ENCODE measurements at regions not wholly inside any gene's neighbourhood (a gene's known extent, or its start where the extent isn't known, plus 50 kb on each side); places are given as distances from the start of the nearest gene placed in this dataset.

DNA sequence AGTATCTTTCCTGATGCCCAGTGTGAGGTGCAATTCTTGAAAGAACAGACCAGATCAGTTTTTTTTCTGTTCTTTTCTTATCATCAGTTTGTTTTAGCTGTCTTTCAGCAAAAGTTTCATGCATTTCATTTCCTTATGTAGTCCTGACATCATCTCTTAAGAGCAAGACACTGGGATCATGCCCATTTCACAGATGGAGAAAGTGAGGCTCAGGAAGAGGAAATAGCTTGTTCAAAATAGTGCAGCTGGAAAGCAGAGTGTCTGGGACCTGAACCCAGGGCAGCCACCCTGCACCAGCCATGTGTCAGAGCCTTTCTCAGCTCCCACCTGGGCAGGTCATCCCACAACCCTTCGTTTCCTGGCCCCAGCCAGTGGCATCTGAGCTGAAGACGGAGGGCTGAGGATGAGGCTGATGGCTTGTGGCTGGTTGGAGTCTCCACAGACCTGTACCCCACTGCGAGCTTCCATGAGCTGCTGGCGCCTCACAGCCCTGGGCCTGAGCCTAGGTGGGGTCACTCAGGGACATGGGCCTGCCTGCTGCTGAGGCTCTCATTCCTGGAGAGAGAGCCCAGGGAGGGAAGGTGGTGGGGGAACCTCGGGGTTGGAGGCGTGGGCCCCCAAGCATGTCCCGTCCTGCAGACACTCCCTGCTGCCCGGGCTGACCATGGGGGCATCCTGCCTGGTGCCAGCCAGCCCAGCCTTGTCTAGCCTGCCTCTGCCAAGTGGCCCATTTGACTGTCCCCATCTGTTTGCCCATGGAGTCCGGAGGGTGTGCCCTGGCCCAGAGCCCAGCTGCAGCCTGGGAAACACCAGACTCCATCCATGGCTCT is 61.8 kb downstream of the SMIM38 start:
- H3K4me3 ChIP-seq (ENCODE audit: low read depth, low read length), result no peak overlapping the region
- H3K27me3 ChIP-seq, result no peaks in the 10 kb centered on the region
- no peak for TF ChIP-seq CTCF (IDR thresholded peaks at IDR 0.05; ENCODE audit: low read depth, low read length)
- no peaks in the 10 kb centered on the region for H3K36me3 ChIP-seq
- H3K4me1 ChIP-seq, result peaks cover 9% of the 10 kb centered on the region
- no peaks in the 10 kb centered on the region for H3K9me3 ChIP-seq
- DNase-seq, result no peak

DNA sequence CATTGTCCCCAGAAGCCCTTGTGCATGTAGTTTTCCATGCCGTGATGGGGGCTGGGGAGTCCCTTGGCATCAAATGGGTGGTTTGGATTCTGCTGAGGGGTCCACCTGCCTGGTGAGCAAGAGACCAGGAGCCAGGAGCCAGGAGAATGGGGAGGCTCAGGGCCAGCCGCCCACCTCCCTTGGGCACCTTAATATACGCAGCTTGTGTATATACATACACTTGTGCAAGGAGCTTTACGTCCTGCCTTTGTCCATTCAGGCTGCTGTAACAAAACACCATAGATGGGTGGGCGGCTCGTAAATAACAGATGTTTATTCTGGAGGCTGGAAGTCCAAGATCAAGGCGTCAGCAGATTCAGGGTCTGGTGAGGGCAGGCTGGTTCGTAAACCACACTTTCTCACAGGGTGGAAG is 62.5 kb downstream of the SMIM38 start:
- no peak for DNase-seq
- Histone ChIP-seq H3K4me1 (peaks cover 6% of the 10 kb centered on the region), H3K27me3 (no peaks in the 10 kb centered on the region), H3K4me3 (ENCODE audit: low read depth, low read length) (no peak overlapping the region), H3K9me3 (no peaks in the 10 kb centered on the region), H3K36me3 (no peaks in the 10 kb centered on the region)
- TF ChIP-seq CTCF (IDR thresholded peaks at IDR 0.05; ENCODE audit: low read depth, low read length), result no peak

DNA sequence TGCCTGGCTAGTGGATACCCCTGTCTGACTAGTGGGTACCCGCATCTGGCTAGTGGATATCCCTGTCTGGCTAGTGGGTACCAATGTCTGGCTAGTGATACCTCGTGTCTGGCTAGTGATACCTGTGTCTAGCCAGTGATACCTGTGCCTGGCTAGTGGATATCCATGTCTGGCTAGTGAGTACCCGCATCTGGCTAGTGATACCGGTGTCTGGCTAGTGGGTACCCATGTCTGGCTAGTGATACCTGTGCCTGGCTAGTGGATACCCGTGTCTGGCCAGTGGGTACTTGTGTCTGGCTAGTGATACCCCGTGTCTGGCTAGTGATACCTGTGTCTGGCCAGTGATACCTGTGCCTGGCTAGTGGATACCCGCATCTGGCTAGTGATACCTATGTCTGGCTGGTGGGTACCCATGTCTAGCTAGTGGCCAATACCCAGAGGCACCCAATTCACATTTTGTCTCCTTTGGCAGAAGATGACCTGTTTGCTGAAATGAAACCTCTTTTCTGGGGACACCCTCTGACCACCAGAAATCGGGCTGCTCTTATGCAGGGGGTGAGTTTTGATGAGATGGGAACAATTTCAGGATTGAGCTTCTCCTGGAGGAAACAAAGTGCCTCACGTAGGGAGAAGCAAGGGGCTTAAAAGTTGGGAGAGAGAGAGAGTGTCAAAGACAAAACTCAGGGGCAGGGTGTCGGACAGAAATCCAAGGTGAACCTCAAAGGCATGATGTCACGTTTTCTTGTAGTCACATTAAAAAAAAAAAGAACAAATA is 63.4 kb downstream of the SMIM38 start:
- peaks cover 6% of the 10 kb centered on the region for H3K4me1 ChIP-seq

GRCh38 chr11:69219991-69220390 is 64.3 kb downstream of the SMIM38 start:
- TF ChIP-seq CTCF (IDR thresholded peaks at IDR 0.05; ENCODE audit: low read depth, low read length), result no peak
- H3K4me1 ChIP-seq, result peaks cover 6% of the 10 kb centered on the region
- H3K9me3 ChIP-seq, result no peaks in the 10 kb centered on the region
- no peak for DNase-seq
- no peaks in the 10 kb centered on the region for H3K27me3 ChIP-seq
- H3K4me3 ChIP-seq (ENCODE audit: low read depth, low read length), result no peak overlapping the region
- no peaks in the 10 kb centered on the region for H3K36me3 ChIP-seq

More for the DNA sequence above, 63.4 kb downstream of the SMIM38 start:
- TF ChIP-seq CTCF (IDR thresholded peaks at IDR 0.05; ENCODE audit: low read depth, low read length), result no peak
- DNase-seq, result no peak
- Histone ChIP-seq H3K9me3 (no peaks in the 10 kb centered on the region), H3K36me3 (no peaks in the 10 kb centered on the region), H3K27me3 (no peaks in the 10 kb centered on the region), H3K4me3 (ENCODE audit: low read depth, low read length) (no peak overlapping the region)

DNA sequence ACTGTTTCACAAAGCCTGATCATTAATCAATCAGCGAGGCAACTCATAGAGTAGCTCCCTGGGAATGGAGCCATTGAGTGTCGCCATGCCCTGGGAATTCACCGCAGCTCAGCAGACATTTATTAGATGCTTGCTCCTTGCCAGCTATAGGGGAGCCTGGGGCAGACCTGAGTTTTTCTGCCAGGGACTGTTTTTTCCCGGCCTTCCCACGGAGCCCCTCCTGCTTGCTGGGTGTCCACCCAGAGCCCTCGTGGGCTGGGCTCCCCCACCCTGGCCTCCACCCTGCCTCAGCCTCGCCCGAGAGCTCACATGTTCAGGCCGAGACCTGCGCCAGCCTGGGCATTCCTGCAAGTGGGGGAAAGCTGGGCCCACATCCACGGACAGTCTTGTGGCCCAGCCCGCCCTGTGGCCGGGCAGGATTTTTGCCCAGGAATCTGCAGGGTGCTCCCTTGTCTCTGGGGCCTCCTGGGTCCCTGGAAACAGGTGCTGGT is 64.9 kb downstream of the SMIM38 start:
- Histone ChIP-seq H3K4me1 (peaks cover 6% of the 10 kb centered on the region), H3K36me3 (no peaks in the 10 kb centered on the region), H3K4me3 (ENCODE audit: low read depth, low read length) (no peak overlapping the region), H3K27me3 (no peaks in the 10 kb centered on the region), H3K9me3 (no peaks in the 10 kb centered on the region)
- no peak for TF ChIP-seq CTCF (IDR thresholded peaks at IDR 0.05; ENCODE audit: low read depth, low read length)
- no peak for DNase-seq

Measured in BE2C (cell line).